Brain microvascular endothelial cell (primary cell): ENCODE measurements at regions not wholly inside any gene's neighbourhood (a gene's known extent, or its start where the extent isn't known, plus 50 kb on each side); places are given as distances from the start of the nearest gene placed in this dataset.
"Not testable (repeated sequence)": the region's sequence is repeated elsewhere in the genome, so short reads cannot be mapped to it uniquely, and the experiment has no call there.

Source experiments
- DNase-seq: peaks from one replicate; pipeline ENCODE4 v3.0.0-alpha.2; 2020
- H3K27ac ChIP-seq: fragments of 250-450 bp; sonication (Bioruptor Pico); 2 replicates; pipeline ENCODE4 v1.5.1; 2020; ENCODE audit warnings: mild to moderate bottlenecking, moderate library complexity
- H3K27me3 ChIP-seq: fragments of 250-450 bp; sonication (Bioruptor Pico); replicated peaks from 2 replicates; pipeline ENCODE4 v1.5.1; 2020; ENCODE audit warnings: mild to moderate bottlenecking
- H3K36me3 ChIP-seq: fragments of 250-450 bp; sonication (Bioruptor Pico); replicated peaks from 2 replicates; pipeline ENCODE4 v1.5.1; 2020; ENCODE audit warnings: mild to moderate bottlenecking
- H3K4me3 ChIP-seq: 2 replicates; pipeline ENCODE4 v1.5.1; 2011; ENCODE audit warnings: low read depth, mild to moderate bottlenecking, control low read depth, low read length, moderate library complexity
- CTCF ChIP-seq: IDR thresholded peaks from 2 replicates; pipeline ENCODE4 v1.5.1; 2011; ENCODE audit warnings: low read depth, mild to moderate bottlenecking, moderate library complexity, low read length, control low read depth, inconsistent platforms; ENCODE audit errors: missing control alignments
- in situ Hi-C: cut with HindIII; loops from 2 replicates; pipeline ENCODE4 v1.10.0; 2017; ENCODE audit warnings: low sequenced_read_pairs, low pct_ligation_motif_present

GRCh38 chr1:177665935-177666334 lies 303.9 kb downstream of the SEC16B start:
- no peak overlapping the region for H3K4me3 ChIP-seq
- TF ChIP-seq CTCF: no peak
- H3K27ac ChIP-seq: no peak overlapping the region
- no peaks in the 10 kb centered on the region for H3K36me3 ChIP-seq
- DNase-seq: no peak
- H3K27me3 ChIP-seq: no peaks in the 10 kb centered on the region
- in situ Hi-C loops: no loop called here

DNA sequence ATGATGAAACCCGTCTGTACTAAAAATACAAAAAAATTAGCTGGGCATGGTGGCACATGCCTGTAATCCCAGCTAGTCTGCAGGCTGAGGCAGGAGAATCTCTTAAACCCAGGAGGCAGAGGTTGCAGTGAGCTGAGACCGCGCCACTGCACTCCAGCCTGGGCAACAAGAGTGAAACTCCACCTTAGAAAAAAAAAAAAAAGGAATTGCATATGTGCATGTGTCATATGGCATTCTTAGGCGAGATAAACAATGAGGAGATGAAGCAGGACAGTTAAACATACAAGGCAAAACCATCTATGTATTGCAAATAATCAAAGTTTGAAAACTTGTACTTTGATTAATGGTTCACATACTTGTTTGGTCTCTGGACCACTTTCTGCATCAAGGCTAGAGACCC lies 305.1 kb downstream of the SEC16B start:
- DNase-seq, H3K27ac ChIP-seq, H3K36me3 ChIP-seq, in situ Hi-C loops, H3K27me3 ChIP-seq, H3K4me3 ChIP-seq: not testable (repeated sequence)

DNA sequence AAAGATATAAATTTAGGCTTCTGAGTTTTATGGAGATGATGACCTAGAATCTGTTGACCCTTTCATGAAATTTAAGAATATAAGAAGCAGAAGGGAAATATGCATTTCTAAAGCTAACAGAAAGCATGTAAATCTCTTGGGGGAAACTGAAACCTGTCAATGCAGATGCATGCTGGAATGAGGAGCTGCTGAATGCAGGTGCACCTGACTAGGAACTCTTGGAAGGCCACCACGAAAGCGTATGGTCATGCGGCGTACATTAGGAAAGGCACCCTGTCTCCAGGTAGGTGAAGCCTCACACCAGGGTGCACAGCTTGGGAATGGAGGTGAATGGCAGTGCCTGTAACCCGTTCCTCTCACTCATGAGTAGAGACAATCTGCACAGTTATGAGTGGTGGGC lies 309.7 kb downstream of the SEC16B start:
- no peak overlapping the region for H3K27ac ChIP-seq
- in situ Hi-C loops: no loop called here
- DNase-seq: no peak
- no peak overlapping the region for H3K4me3 ChIP-seq
- no peak for TF ChIP-seq CTCF
- H3K27me3 ChIP-seq: no peaks in the 10 kb centered on the region
- H3K36me3 ChIP-seq: no peaks in the 10 kb centered on the region

DNA sequence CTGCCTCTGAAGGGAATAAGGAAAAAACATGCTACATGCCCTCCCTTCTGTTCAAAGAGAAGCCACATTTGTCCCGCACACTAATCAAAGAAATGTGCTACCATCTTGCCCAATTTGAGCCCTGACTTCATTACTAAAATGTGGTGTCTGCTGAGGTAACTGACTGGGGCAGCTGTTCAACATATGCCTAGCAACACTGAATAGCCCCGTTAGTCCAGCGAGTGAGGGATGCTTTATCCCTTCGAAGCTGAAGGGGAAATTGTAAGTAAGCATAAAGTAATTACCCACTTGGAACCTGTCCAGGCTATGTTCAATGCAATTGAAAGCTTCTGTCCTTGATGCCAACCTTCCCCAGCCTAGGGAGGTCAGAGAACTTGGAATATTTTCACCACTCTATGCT lies 310.6 kb downstream of the SEC16B start:
- Histone ChIP-seq H3K27me3 (no peaks in the 10 kb centered on the region), H3K36me3 (no peaks in the 10 kb centered on the region), H3K4me3 (no peak overlapping the region), H3K27ac (no peak overlapping the region)
- no peak for TF ChIP-seq CTCF
- DNase-seq: no peak
- in situ Hi-C loops: no loop called here

GRCh38 chr1:177656598-177656997 lies 313.3 kb downstream of the SEC16B start:
- Histone ChIP-seq H3K27me3 (no peaks in the 10 kb centered on the region), H3K27ac (no peak overlapping the region), H3K4me3 (no peak overlapping the region), H3K36me3 (no peaks in the 10 kb centered on the region)
- in situ Hi-C loops: no loop called here
- no peak for DNase-seq
- no peak for TF ChIP-seq CTCF

GRCh38 chr1:177650947-177651346 lies 318.9 kb downstream of the SEC16B start:
- no peak for DNase-seq
- Histone ChIP-seq H3K4me3 (no peak overlapping the region), H3K27ac (no peak overlapping the region), H3K36me3 (no peaks in the 10 kb centered on the region), H3K27me3 (no peaks in the 10 kb centered on the region)
- no peak for TF ChIP-seq CTCF
- in situ Hi-C loops: no loop called here
